Fibroblast of skin of right quadriceps (primary cell): ENCODE measurements at regions not wholly inside any gene's neighbourhood (a gene's known extent, or its start where the extent isn't known, plus 50 kb on each side); places are given as distances from the start of the nearest gene placed in this dataset.
A peak's percentile ranks its signal among the peaks of the same experiment; 100 is the strongest.

Experiments
- DNase-seq: peaks from one replicate; pipeline ENCODE4 v3.0.0-alpha.2; 2013

DNA sequence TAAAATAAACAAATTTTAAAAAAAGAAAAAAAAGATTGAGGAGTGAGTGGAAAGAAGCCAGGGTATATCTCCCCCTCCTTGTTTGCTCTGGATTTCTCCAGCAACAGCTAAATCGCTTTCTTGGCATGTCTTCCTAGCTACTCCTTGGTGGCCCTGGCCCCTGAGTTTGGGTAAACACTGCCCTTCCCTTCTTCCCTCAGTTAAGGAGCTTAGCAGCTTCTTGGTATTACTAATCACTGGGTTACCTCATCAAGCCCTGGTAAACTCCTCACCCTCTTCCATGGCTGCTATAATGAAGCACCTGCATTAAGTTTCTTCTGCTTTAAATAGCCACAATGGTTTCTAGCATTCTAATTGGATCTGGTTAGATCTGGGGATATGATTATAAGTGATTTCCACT, 269.8 kb downstream of the FZD1 start:
- DNase-seq = no peak

DNA sequence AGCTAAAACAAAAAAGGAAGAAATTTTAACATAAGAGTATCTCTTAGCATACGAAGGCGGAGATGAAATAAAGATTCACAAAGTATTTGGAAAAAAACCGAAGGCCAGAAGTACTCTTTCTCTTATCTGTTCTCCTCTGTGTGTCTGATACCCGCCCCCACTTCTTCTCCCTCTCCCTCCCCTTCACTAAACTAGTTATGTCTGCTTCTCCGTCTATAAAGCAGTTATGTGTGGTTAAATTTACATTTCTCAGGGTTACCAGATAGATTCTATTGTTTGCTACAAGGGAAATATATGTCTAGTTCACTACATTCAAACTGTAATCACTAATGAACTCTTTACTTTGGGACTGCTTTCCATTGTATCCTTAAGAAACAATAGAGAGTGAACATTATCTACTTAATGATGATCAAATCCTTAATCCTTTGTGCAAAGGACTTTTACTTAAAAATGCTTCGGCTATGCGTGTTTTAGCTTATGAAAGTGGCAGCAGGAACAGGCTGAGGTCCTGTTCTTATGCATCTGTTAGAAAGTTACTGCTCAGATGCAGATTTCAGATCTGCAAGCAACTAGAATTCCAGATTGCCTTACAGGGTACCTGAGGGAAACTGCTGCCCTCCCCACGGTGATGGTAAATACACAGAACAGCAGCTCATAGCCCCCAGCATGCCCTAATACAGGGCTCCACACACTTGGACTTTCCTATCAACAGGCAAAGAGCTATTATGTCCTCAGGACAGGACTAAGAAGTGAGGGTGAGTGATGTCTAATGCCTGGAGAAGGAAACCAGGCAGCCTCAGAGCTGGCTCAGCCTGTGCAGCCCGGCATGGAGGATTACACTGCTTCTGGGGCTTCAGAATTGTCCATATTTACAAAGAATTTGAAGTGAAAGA, 273.3 kb downstream of the FZD1 start:
- DNase-seq = no peak

DNA sequence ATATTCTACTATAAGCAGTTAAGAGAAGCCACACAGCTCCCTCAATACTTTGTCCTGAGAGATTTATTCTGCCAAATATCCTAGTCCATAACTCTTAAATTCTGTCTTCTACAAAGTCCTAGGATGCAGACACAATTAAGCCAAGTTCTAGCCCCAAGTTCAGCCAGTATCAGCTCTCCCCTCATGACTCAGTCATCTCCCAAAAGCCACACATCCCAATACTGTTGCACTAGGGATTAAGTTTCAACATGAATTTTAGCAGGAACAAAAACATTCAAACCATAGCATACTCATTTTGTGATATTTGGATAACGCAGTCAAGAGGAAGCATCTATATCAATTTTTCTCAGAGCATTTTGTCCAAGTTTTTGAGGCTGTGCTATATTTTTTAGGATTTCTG, 277.4 kb downstream of the FZD1 start:
- DNase-seq = no peak

DNA sequence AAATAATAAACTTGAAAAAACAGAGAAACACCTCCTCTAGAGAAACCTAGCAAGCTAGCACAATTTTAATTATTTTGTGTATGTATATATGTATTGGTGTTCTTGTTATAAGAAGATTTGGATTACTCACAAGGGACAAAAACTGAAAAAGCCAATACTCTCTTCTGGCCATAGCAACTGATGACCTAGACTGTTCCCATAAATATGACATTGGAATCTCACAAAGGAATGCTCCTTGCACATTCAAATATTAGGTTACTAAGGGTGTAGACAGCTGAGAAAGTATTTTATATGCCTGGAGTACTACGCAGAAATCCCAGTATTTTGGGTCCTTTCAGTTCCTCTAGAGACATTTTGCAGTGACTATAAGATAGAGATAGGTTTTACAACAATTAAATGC, 279.4 kb downstream of the FZD1 start:
- DNase-seq = peak; percentile 8

DNA sequence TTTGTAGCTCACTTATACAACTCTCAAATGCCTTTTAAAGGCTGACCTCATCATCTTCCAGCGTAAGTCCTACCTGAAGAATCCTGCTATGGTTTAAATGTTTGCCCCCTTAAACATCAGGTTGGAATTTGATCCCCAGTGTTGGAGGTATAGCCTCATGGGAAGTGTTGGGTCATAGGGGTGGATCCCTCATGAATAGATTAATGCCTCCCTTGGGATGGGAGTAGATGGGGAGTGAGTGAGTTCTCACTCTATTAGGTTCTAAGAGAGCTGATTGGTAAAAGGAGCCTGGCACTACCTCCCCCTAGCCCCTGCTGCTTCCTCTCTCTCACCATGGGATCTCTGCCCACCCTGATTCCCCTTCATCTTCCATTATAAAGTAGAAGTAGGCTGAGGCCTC, 285.6 kb downstream of the FZD1 start:
- DNase-seq = no peak

DNA sequence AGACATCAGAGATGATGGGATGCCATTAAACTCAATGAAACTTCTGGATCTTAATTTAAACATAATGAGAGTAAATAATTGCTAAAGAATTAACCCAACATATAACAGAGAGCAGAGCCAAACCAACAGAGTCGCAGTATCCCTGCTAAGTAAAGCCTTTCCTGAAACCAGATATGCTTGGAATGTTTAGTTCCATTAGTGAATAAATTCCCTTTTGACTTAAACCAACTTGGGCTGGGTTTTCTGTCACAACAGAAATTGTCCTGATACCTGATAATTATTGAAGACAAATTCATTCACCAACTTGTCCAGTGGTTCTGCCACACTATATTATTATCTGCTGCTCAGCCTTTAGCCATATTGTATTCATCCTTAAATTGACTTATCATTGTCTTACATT, 286.7 kb downstream of the FZD1 start:
- DNase-seq = no peak

DNA sequence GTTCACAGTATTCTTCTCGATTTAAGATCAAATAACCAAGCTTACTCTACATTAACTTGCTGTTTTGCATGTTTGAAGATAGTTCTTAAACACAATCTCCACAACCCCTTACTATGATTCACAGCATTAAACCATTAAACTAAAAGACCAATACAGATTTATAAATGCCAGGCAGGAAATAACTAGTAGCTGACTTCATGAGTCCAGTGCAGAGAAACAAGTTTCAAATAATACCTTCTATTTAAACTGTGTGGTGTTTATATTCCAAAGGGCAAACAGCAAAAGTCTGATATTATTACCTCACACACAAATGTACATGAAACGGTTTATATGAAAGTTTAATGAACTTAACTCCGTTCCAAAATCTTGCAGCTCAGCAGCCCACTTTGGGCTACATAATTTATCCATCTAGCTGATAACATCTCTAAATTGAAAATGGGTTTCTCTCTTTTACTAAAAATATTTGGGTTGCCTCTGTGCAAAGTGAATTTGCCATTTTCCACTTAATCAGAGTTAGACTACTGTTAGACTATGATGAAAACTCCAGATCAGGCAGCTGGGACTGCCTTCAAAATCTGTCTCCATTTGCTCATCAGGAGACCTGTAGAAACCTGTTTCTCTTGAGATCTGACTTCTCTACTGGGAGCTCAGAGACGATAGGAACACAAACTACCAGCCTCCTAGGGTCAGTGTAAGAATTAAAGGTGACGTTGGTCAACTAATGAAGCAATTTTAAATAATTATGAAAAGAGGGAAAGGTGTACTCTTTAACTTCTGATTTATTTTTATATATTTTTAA, 287.3 kb downstream of the FZD1 start:
- DNase-seq = no peak

DNA sequence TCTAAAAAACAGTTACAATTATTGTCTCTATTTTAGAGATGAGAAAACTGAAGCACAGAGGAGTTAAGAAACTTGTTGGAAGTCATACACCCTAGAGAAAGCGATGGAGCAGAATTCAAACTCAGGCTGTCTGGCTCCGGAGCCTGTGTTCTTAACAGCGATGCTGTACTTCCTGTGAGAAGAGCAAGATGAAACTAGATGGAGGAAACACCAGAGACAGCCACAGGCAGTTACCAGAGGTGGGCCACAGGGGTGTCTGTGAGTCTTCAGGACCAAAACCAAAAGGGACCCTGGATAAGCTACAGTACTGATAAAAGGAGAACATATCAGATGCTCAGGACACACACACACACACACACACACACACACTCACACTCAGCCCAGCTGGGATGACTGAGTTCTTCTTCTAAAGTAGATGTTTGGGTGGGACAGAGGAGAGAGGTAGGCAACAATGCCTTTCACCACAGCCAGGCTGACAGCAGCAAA, 289.2 kb downstream of the FZD1 start:
- DNase-seq = no peak

DNA sequence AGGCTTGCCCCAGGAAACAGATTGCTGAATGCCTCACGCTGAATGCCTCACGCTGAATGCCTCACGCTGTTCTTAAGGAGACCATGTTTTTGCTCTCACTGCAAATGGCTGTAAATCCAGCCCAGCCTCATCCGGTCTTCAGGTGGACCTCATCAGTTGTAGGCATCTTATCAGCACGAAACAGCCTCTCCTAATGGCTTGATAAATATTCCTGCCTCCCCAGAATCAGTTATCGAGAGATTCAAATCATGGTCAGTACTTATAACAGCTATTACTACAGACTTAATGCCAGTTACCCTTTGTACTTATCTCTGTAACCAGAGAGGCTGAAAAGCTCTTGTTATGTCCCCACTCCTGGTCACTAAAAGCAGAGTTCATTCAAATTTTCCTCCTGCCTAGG, 290.6 kb downstream of the FZD1 start:
- no peak for DNase-seq

DNA sequence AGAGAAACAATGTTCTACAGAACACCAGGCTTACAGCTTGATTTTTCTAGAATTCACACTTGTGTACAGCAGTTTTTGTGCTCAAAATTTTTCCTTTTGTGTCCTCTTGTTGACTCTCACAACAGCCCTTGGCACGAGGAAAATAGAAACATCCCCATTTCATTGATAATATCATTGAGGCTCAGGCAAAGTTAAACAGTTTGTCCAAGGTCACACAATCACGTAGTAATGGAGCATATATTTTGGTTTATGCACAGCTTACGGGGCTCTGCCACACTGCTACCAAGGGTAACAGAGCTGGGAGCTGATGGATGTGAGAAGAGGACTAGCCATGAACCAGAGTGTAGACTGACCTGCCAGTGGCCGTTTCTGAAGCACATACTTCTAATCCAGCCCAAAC, 292.0 kb downstream of the FZD1 start:
- DNase-seq = no peak

DNA sequence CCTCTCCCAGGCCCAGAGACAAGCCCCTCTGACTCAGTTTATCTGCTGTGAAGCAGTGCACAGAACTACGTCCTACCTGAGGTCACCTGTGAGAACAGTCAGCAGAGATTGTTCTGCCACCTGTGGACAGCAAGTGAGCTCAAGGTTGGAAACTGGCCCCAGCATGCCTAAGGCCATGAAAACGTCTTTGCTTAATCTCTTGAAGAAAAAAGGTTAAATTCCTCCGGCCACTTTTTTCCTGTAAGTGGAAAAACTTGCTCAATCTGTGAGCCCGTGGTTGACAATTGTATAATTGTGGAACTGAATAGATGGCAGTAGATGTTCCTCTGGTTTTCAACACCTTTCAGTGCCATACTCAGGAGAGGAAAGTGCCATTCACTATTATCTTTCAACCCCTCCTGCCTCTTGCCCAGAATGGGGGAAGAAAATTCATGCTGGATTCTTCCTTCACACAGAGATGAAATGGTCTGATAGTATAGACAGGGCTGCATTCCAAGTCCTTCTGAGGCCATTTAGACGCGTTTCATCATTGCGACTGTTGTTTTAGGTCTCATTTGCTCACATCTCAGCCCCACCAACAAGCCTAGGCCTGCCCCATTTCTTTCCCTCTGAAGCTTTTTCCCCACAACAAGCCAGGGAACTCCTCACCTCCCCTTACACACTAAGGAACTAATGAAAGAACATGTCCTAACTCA, 292.9 kb downstream of the FZD1 start:
- DNase-seq = no peak

DNA sequence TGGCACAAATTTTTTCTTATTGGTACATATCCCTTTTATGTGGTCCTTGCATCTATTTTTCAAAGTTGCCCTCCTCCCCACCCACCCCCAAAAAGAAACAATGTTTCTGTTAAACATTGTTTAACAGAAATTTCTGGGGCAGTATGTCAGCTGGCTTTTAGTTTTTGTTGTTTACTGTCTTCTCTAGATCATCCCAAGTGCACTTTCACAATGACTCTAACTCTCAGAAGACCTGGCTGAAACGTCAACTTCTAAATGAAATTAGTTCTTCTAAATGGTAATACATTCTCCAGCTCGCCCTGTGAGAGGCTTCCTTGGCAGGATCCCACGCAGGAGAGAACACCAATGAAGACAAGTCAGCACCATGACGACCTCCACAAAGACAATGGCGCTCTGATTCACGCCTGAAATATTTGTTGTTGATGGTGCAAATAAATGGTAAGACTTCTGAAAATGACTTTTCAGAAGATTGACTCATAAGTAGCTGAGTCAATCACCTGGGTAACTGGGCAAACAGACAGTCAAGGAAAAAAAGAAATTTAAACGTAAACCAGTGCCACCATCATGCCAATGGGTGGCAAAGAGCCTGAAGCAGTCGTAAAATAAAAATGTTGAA, 293.7 kb downstream of the FZD1 start:
- DNase-seq = peak; percentile 79

DNA sequence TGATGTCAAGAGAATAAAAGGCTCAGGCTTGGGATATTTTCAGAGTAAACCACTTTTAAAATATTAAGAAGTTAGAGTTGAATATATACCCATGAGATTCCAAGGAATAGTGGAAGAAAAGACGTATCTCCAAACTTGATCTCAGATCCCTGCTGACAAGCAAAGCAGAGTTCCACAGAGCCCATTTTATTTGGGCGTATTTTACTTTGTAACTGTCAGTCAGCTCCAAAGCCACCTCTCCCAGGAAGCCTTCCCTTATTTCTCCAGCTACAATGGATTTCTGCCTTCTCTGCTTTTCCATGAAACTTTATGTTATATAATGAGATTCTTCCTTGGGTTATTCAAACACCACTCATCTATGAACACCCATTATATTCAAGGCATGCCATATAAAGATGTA, 295.7 kb downstream of the FZD1 start:
- no peak for DNase-seq

DNA sequence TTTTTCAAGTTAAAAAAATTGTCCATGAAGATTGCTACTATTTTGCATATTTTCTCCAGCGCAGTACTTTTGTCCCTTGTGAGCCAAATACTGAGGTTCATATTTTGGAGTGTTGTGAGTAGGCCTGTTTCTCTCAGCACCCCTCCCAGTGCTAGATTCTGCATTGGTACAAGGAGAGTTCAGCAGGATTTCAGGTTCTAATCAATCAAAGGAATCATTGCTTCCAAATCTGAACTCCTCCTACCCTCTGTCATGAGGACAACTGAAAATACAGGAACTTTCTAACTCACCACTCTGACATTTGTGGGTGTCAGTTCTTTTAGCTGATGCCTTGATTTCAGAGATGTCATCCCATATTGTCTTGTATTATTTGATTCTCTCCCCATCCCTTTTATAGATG, 299.9 kb downstream of the FZD1 start:
- no peak for DNase-seq

DNA sequence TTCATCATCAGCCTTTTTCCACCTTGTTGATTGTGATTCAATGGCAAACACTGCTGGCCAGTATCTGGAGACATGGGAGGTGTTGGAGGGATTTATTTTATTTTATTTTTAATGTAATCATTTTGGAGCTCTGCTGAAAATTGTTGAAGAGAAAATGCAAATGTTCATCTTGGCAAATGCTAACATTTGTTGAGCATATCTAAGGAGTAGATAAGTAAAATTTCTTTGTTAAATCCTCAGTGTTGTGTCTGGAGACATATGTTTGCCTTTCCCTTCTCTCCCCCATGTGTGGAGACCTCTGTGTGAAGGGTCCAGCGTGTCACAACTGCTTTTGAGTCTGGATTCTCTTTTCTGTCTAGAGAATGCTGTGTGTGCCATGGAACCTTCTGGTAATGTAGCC, 300.3 kb downstream of the FZD1 start:
- DNase-seq = no peak

DNA sequence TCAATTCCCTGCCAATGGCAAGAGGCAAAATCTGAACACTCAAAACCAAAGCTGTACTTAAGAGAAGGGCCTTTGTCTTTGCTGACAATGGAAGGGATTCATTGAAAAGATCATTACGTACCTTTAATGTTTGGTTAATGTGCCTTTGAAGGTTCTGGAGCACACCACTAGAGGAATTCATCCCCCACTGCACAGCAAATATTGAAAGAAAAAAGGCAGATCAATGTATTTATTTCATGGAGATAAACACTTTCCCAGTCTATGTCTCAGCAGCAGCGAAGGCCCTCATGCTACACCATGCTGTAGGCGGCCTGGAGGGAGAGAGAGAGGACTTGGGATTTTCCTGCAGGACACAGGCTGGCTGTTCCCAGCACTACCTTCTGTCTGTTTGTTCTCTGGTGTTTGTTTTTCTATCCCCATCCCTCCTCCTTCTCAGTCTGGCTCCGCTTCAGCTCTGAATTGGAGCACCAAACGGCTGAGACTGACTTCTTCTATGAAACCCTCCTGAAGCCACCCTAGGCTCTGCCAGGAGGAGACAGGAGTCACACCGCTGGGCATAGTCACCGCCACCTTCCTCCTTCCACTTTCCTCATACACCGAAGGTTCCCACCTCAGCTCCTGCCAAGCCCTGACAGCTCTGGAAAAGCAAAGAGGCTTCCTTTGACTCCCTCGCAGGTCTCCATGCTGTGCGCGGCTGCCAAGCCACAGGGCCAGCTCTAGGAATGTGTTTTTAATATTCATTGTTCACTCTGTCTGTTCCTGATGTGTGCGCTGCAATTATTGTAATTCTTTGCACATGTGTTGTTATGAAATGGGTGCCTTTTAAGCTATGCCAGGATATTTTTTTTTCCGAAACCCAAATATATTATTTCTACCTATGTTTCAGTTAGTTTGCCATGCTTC, 301.5 kb downstream of the FZD1 start:
- peak; percentile 44 for DNase-seq

DNA sequence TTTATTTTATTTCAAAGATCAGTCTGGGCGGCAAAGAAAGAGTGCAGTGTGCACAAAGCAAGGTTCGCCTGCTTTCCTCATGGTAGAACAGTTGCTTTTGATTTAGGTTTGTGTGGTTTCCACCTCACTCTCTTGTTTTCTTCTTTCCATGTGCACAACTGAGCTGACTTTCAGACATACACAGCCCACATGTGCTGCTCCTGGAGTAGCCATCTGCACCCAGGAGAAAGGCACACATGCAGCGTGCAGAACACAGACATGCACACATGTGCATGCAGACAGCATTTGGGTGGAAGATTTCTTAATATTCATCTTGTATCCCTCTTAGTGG, 302.1 kb downstream of the FZD1 start:
- DNase-seq = peak; percentile 23

DNA sequence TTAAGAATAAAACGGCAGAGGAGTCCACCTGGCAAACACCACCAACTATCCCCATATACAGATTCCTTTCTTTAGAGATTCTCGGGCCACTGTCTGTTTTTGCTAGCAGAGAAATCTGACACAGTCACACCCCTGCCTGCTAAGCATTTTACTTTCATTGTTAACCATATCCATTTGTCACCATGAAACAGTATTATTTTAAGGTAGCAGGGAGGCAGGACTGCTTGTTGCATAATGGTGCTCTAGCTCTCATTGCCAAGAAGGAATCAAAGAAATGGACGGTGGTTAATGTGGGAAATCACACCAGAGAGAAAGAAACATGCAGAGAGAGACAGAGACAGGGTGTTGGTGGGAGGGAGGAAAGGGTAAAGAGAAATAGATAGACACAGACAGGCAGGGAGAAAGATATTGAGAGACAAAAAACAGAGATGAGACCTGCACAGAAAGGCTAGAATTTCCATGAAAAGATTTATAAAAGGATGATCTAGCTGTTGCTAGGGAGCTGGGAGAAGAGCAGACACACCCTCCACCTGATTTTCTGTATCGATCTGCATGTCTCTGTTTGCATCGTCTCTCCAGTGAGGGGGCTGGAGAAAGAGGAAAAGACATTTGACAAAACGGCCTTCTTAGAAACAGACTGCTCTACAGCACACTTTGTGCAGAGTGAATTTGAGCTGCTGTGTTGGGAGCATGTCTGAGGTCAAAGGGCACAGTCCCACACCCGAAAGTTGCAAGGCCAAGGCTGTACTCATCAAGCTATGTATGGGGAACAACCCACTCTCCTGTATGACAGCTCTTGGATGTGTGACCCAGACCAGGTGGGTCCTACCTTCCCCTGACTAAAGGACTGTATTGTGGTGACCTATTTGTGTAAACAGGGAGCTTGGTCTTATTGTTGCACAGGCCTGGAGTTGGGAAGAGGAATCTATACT, 303.1 kb downstream of the FZD1 start:
- DNase-seq = no peak

DNA sequence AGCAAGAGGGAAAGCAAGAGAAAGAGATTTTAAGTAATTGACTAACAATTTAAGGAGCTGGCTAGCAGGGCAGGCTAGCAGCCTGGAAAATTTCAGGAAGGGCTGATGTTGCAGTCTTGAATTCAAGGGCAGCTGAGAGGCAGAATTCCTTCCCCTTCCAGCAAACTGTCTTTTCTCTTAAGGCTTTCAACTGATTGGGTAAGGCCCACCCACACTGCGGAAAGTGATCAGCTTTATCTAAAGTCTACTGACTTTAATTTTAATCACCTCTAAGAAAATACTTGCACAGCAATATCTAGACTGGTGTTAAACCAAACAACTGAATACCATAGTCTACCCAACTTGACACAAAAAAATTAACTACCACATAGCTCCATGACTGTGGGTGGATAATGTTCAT, 303.9 kb downstream of the FZD1 start:
- no peak for DNase-seq

DNA sequence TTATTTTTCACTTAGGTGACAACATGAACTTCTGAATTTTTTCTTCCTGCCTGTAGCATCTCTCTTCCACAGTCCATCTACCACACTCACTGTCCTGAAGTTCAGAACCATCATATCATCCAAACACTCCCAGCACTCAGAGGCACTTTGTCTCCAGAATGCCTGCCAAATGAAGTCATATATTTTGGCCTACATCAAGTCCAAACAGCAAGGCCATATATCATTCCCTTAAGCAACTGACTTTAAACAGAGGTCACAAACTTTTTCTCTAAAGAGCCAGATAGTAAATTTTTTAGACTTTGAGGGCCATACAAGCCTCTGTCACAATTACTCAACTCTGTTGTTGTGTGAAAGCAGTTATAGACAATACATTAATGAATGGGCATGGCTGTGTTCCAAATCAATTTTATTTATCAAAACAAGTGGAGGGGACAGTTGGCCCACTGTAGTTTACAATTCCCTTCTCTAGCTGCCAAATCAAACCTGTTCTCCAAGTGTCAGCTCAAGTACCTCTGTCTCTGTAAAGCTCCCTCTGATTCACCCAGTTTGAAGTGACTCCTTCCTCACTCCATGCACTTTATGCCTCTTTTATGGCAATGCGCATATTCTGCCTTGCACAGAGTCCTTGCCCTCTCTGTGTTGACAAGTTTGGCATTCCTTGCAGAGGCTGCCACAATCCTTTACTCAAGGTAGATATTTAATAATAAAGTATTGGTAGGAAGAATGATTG, 305.7 kb downstream of the FZD1 start:
- DNase-seq = peak; percentile 38
